ENCODE measurements at regions not wholly inside any gene's neighbourhood (a gene's known extent, or its start where the extent isn't known, plus 50 kb on each side); places are given as distances from the start of the nearest gene placed in this dataset.

DNA sequence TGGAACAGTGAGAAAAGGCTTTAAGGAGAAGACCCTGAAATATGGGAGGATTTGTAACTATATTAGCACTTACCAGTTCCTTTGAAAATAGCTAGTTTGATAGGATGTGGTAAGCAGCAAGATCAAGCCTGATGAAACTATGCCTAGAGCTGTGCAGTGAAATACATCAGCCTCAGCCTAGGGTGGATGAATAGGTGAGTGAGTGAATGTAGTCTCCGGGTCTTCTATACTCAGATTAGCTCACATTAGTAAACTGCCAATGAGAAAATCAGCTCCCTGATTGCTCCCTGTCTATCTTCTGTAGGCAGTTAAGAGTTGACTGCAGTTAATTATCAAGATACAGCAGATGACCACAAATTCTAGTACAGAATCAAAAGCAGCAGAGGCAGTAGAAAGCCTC is 89.6 kb downstream of the ELAPOR2 start:
- SMC1A ChIA-PET (ENCODE audit: uncharacterized antibody, unreplicated experiment), result interaction anchor here (1.1 kb wide), 1 partner anchor 17 kb away, joined by 3 read pairs; no protein-coding TSS in a partner anchor
- no peaks in the 10 kb centered on the region for H3K27me3 ChIP-seq (replicated peaks in 1 of 2; ENCODE audit: control insufficient read depth in 2 of 2, insufficient read depth in 2 of 2, low read length in 1 of 2)
- POLR2A ChIA-PET, result no interaction called here
- FAIRE-seq (no peak), DNase-seq (ENCODE audit: low read depth, low spot score) (no peak), ATAC-seq (no peak)
- in situ Hi-C loops (cut with MboI), result no loop called here
- peaks cover 9% of the 10 kb centered on the region for H3K4me1 ChIP-seq (ENCODE audit: control insufficient read depth, insufficient read depth, low read length)
- WGBS (ENCODE audit: insufficient coverage, insufficient replicate concordance, low lambda C conversion rate, missing lambda C conversion rate), result 53% methylated on average over 1 of the region's 1 CpG
- H4K20me1 ChIP-seq (ENCODE audit: control insufficient read depth, insufficient read depth), result no peaks in the 10 kb centered on the region
- RAD21 ChIA-PET (ENCODE audit: unreplicated experiment), result interaction anchor here (0.7 kb wide), 1 partner anchor 61 kb away, joined by 3 read pairs; no protein-coding TSS in a partner anchor
- no peak overlapping the region for H3K4me2 ChIP-seq (ENCODE audit: control insufficient read depth, insufficient read depth)
- BruUV-seq (replicated peaks), result no TSS peak
- TF ChIP-seq RFX5 (IDR thresholded peaks at IDR 0.05; ENCODE audit: low read depth, low read length), result no peak
- TF ChIP-seq CTCF (IDR thresholded peaks at IDR 0.05 in 2 of 3, conservative IDR thresholded peaks at IDR 0.05 in 1 of 3; ENCODE audit: control insufficient read depth in 2 of 3, extremely low read depth in 1 of 3, insufficient read depth in 1 of 3, low read depth in 3 of 3, low read length in 3 of 3), result no peak
- TF ChIP-seq ETV6 (conservative IDR thresholded peaks at IDR 0.05 in 1 of 2, IDR thresholded peaks at IDR 0.05 in 1 of 2; ENCODE audit: borderline replicate concordance in 1 of 2, low read depth in 1 of 2), result no peak
- no peak for TF ChIP-seq TCF7 (IDR thresholded peaks at IDR 0.05; ENCODE audit: borderline replicate concordance)
- no peak for TF ChIP-seq CBX5 (IDR thresholded peaks at IDR 0.05; ENCODE audit: low read depth)
- TF ChIP-seq FOS (IDR thresholded peaks at IDR 0.05; ENCODE audit: borderline replicate concordance, extremely low read depth, insufficient read length), result no peak
- intact Hi-C loops (cut with micrococcal nuclease; ENCODE audit: unreplicated experiment), result no loop called here
- no peak overlapping the region for H2AFZ ChIP-seq (ENCODE audit: control insufficient read depth, low read depth, low read length)
- H3K36me3 ChIP-seq (ENCODE audit: control insufficient read depth in 2 of 2, insufficient read depth in 2 of 2, low read length in 1 of 2), result no peaks in the 10 kb centered on the region
- no peak overlapping the region for H3K27ac ChIP-seq (ENCODE audit: control insufficient read depth, insufficient read depth)
- no peaks in the 10 kb centered on the region for H3K79me2 ChIP-seq (ENCODE audit: control insufficient read depth, insufficient read depth, low read length)
- H3K9ac ChIP-seq (ENCODE audit: control insufficient read depth, insufficient read depth, low read length), result no peak overlapping the region
- CTCF ChIA-PET, result no interaction called here
- H3K4me3 ChIP-seq, result no peak overlapping the region
- no peaks in the 10 kb centered on the region for H3K9me3 ChIP-seq (replicated peaks; ENCODE audit: control insufficient read depth, insufficient read depth, low read length)

DNA sequence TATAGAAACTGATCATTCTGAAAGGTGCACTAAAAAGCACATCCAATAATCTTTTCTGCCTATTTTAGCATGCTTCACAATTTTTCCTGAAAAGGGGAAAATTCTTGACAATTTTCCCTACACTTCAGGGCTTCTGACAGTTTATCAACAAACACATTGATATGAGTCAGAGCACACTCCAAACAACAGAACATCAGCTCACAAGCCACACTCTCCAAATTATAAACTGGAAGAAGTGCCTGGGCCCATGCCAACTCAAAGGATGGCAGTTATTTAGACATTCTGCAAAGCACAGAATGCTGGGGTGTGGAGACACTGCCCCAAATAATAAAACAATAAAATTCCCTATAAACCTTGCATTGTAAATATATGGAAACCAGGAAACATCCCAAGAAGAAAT is 90.8 kb downstream of the ELAPOR2 start:
- Histone ChIP-seq H3K9ac (ENCODE audit: control insufficient read depth, insufficient read depth, low read length) (no peak overlapping the region), H3K79me2 (ENCODE audit: control insufficient read depth, insufficient read depth, low read length) (no peaks in the 10 kb centered on the region), H4K20me1 (ENCODE audit: control insufficient read depth, insufficient read depth) (no peaks in the 10 kb centered on the region), H3K27ac (ENCODE audit: control insufficient read depth, insufficient read depth) (no peak overlapping the region), H2AFZ (ENCODE audit: control insufficient read depth, low read depth, low read length) (no peak overlapping the region), H3K4me2 (ENCODE audit: control insufficient read depth, insufficient read depth) (no peak overlapping the region), H3K4me3 (no peak overlapping the region), H3K36me3 (ENCODE audit: control insufficient read depth in 2 of 2, insufficient read depth in 2 of 2, low read length in 1 of 2) (no peaks in the 10 kb centered on the region), H3K9me3 (replicated peaks; ENCODE audit: control insufficient read depth, insufficient read depth, low read length) (no peaks in the 10 kb centered on the region), H3K4me1 (ENCODE audit: control insufficient read depth, insufficient read depth, low read length) (peaks cover 9% of the 10 kb centered on the region), H3K27me3 (replicated peaks in 1 of 2; ENCODE audit: control insufficient read depth in 2 of 2, insufficient read depth in 2 of 2, low read length in 1 of 2) (no peaks in the 10 kb centered on the region)
- intact Hi-C loops (cut with micrococcal nuclease; ENCODE audit: unreplicated experiment) (no loop called here), in situ Hi-C loops (cut with MboI) (no loop called here)
- DNase-seq (ENCODE audit: low read depth, low spot score) (no peak), FAIRE-seq (no peak), ATAC-seq (no peak)
- RAD21 ChIA-PET (ENCODE audit: unreplicated experiment), result no interaction called here
- SMC1A ChIA-PET (ENCODE audit: uncharacterized antibody, unreplicated experiment), result no interaction called here
- no TSS peak for BruUV-seq (replicated peaks)
- POLR2A ChIA-PET, result no interaction called here
- CTCF ChIA-PET, result no interaction called here
- no peak for TF ChIP-seq SKIL (IDR thresholded peaks at IDR 0.05; ENCODE audit: low read depth, poor library complexity, severe bottlenecking)
- TF ChIP-seq, protein P1, sequence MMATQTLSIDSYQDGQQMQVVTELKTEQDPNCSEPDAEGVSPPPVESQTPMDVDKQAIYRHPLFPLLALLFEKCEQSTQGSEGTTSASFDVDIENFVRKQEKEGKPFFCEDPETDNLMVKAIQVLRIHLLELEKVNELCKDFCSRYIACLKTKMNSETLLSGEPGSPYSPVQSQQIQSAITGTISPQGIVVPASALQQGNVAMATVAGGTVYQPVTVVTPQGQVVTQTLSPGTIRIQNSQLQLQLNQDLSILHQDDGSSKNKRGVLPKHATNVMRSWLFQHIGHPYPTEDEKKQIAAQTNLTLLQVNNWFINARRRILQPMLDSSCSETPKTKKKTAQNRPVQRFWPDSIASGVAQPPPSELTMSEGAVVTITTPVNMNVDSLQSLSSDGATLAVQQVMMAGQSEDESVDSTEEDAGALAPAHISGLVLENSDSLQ (IDR thresholded peaks at IDR 0.05), result no peak
- TF ChIP-seq IRF4 (IDR thresholded peaks at IDR 0.05; ENCODE audit: low read depth, low read length), result no peak
- TF ChIP-seq ZNF217 (IDR thresholded peaks at IDR 0.05), result no peak
- TF ChIP-seq CREM (IDR thresholded peaks at IDR 0.05; ENCODE audit: low read depth), result no peak
- TF ChIP-seq, protein P2, sequence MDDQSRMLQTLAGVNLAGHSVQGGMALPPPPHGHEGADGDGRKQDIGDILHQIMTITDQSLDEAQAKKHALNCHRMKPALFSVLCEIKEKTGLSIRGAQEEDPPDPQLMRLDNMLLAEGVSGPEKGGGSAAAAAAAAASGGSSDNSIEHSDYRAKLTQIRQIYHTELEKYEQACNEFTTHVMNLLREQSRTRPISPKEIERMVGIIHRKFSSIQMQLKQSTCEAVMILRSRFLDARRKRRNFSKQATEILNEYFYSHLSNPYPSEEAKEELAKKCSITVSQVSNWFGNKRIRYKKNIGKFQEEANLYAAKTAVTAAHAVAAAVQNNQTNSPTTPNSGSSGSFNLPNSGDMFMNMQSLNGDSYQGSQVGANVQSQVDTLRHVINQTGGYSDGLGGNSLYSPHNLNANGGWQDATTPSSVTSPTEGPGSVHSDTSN (IDR thresholded peaks at IDR 0.05; ENCODE audit: insufficient replicate concordance, low read depth, low read length), result no peak
- TF ChIP-seq PAX5 (IDR thresholded peaks at IDR 0.05; ENCODE audit: borderline replicate concordance, low read depth, low read length), result no peak
